ENCODE measurements at regions not wholly inside any gene's neighbourhood (a gene's known extent, or its start where the extent isn't known, plus 50 kb on each side); places are given as distances from the start of the nearest gene placed in this dataset.

DNA sequence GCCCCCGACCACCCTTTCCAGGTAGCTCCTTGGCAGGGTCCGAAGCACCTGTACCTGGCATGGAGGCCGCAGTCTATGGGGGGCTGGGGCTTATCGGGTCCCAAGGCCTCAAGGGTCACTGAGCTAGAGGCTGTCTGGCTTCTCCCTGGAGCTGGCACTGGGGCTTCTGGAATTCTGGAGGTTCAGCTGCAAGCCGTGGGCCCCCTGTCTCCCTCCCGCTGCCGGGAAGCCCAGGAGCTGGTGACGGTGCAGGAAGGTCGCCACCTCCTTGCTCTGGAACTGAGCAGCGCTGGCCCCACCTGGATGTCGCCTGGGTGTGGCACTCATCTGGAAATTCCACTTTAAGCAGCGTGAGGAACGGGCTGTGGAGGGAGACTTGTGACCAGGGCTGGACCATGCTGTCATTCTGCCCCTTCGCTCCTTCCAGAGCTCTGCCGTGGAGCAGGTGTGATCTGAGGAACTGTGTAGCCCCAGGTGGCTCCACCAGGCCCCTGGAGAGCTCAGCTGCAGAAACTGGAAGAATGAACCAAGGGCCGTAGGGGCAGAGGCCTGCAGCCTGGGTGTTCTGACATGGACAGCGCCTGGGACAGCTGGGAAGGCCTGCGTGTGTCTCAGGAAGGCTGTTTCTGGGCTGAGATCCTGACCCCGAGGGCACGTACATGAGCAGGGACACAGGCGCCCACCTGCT, 129.7 kb upstream of the PPP2R2D start:
- no peak overlapping the region for H3K4me3 ChIP-seq
- intact Hi-C loops (cut with DNase I): no loop called here
- WGBS: 100% methylated on average over 4 of the region's 21 CpGs
- DNase-seq (ENCODE audit: extremely low spot score): no peak
- peaks cover 0 to 18% (median 0%) of the 10 kb centered on the region in 4 donors for H3K27me3 ChIP-seq
- H3K36me3 ChIP-seq: no peaks in the 10 kb centered on the region
- H3K4me1 ChIP-seq: no peaks in the 10 kb centered on the region
- H3K27ac ChIP-seq (replicated peaks in 1 of 4): no peak overlapping the region
- peaks cover 0 to 6% (median 1%) of the 10 kb centered on the region in 4 donors for H3K9me3 ChIP-seq
- TF ChIP-seq POLR2AphosphoS5 (IDR thresholded peaks at IDR 0.05): no peak
- no peak for TF ChIP-seq POLR2A (IDR thresholded peaks at IDR 0.05; ENCODE audit: low read depth)

DNA sequence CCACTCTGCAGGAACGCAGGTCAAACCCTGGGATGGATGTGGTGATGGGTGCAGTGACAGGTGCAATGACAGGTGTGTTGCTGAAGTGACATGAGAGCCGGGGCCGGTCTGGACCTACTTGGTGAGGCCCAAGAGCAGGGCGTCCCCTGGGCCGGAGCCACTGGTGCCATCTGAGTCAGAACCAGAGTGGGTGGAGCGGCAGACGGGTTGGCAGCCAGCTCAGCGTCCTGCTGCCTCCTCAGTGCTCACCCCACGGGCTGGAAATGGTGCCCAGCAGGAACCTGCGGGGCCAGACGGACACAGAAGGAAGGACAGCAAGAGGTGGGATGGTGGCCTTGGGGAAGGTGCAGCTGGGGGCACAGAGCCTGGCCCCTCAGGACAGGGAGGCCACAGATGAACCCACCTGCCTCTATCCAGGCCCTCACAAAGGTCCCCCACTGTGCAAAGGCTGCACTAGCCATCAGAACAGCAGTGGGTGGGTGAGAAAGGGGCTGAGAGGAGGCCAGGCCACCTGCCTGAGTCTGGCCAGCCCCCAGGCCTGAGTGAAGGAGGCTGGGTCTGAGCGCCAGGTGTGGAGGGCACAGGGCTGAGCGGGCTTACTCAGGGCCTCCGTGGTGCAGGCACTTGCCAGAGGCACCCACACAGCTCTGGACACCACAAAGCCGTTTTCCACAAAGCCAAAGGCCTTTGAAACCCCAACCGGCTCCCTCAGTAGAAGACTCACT, 129.0 kb upstream of the PPP2R2D start:
- Histone ChIP-seq H3K27me3 (peaks cover 0 to 18% (median 0%) of the 10 kb centered on the region in 4 donors), H3K4me1 (no peaks in the 10 kb centered on the region), H3K4me3 (no peak overlapping the region), H3K9me3 (peaks cover 0 to 13% (median 7%) of the 10 kb centered on the region in 4 donors), H3K36me3 (no peaks in the 10 kb centered on the region), H3K27ac (replicated peaks in 1 of 4) (no peak overlapping the region)
- intact Hi-C loops (cut with DNase I): no loop called here
- TF ChIP-seq POLR2A (IDR thresholded peaks at IDR 0.05; ENCODE audit: low read depth) (no peak), POLR2AphosphoS5 (IDR thresholded peaks at IDR 0.05) (no peak), EP300 (IDR thresholded peaks at IDR 0.05) (no peak)
- TF ChIP-seq, protein P1, sequence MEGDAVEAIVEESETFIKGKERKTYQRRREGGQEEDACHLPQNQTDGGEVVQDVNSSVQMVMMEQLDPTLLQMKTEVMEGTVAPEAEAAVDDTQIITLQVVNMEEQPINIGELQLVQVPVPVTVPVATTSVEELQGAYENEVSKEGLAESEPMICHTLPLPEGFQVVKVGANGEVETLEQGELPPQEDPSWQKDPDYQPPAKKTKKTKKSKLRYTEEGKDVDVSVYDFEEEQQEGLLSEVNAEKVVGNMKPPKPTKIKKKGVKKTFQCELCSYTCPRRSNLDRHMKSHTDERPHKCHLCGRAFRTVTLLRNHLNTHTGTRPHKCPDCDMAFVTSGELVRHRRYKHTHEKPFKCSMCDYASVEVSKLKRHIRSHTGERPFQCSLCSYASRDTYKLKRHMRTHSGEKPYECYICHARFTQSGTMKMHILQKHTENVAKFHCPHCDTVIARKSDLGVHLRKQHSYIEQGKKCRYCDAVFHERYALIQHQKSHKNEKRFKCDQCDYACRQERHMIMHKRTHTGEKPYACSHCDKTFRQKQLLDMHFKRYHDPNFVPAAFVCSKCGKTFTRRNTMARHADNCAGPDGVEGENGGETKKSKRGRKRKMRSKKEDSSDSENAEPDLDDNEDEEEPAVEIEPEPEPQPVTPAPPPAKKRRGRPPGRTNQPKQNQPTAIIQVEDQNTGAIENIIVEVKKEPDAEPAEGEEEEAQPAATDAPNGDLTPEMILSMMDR (IDR thresholded peaks at IDR 0.05): no peak
- 78% methylated on average over 9 of the region's 16 CpGs for WGBS
- DNase-seq (ENCODE audit: extremely low spot score): no peak

GRCh38 chr10:131772441-131772840, 128.4 kb upstream of the PPP2R2D start:
- WGBS: 57% methylated on average over 9 of the region's 9 CpGs
- no peaks in the 10 kb centered on the region for H3K4me1 ChIP-seq
- intact Hi-C loops (cut with DNase I): no loop called here
- peaks cover 0 to 19% (median 13%) of the 10 kb centered on the region in 4 donors for H3K9me3 ChIP-seq
- no peak overlapping the region for H3K4me3 ChIP-seq
- peaks cover 0 to 18% (median 0%) of the 10 kb centered on the region in 4 donors for H3K27me3 ChIP-seq
- H3K36me3 ChIP-seq: no peaks in the 10 kb centered on the region
- H3K27ac ChIP-seq (replicated peaks in 1 of 4): no peak overlapping the region
- TF ChIP-seq, protein P1 (IDR thresholded peaks at IDR 0.05): no peak
- no peak for TF ChIP-seq EP300 (IDR thresholded peaks at IDR 0.05)
- no peak for TF ChIP-seq POLR2A (IDR thresholded peaks at IDR 0.05; ENCODE audit: low read depth)
- no peak for TF ChIP-seq POLR2AphosphoS5 (IDR thresholded peaks at IDR 0.05)
- DNase-seq (ENCODE audit: extremely low spot score): no peak

- DNase-seq (ENCODE audit: extremely low spot score): no peak
Measured at GRCh38 chr10:131773370-131774343, 127.2 kb upstream of the PPP2R2D start.

More at GRCh38 chr10:131773370-131774343, 127.2 kb upstream of the PPP2R2D start:
- WGBS: 78% methylated on average over 31 of the region's 34 CpGs
- intact Hi-C loops (cut with DNase I): no loop called here
- TF ChIP-seq POLR2A (IDR thresholded peaks at IDR 0.05; ENCODE audit: low read depth): no peak
- TF ChIP-seq, protein P1 (IDR thresholded peaks at IDR 0.05): no peak
- no peak for TF ChIP-seq EP300 (IDR thresholded peaks at IDR 0.05)
- TF ChIP-seq POLR2AphosphoS5 (IDR thresholded peaks at IDR 0.05): no peak
- no peaks in the 10 kb centered on the region for H3K36me3 ChIP-seq
- H3K27me3 ChIP-seq: peaks cover 0 to 18% (median 0%) of the 10 kb centered on the region in 4 donors
- peaks cover 0 to 32% (median 24%) of the 10 kb centered on the region in 4 donors for H3K9me3 ChIP-seq
- H3K4me3 ChIP-seq: no peak overlapping the region
- no peak overlapping the region for H3K27ac ChIP-seq (replicated peaks in 1 of 4)
- no peaks in the 10 kb centered on the region for H3K4me1 ChIP-seq
